Epithelial cell of proximal tubule (primary cell): ENCODE measurements at regions not wholly inside any gene's neighbourhood (a gene's known extent, or its start where the extent isn't known, plus 50 kb on each side); places are given as distances from the start of the nearest gene placed in this dataset.
A peak's percentile ranks its signal among the peaks of the same experiment; 100 is the strongest.

ENCODE experiments used
- DNase-seq: peaks from one replicate; pipeline ENCODE4 v3.0.0-alpha.2; 2011; ENCODE audit warnings: low read depth
- H3K4me3 ChIP-seq: 2 replicates; pipeline ENCODE4 v1.5.1; 2011; ENCODE audit warnings: low read depth, mild to moderate bottlenecking, low read length
- TF ChIP-seq, protein P1 (sequence below): conservative IDR thresholded peaks from 2 replicates; pipeline ENCODE4 v1.5.1; 2012; ENCODE audit warnings: low read depth, mild to moderate bottlenecking, low read length

GRCh38 chr21:15119486-15119885 lies 54.7 kb upstream of the NRIP1 start:
- TF ChIP-seq, protein P1, sequence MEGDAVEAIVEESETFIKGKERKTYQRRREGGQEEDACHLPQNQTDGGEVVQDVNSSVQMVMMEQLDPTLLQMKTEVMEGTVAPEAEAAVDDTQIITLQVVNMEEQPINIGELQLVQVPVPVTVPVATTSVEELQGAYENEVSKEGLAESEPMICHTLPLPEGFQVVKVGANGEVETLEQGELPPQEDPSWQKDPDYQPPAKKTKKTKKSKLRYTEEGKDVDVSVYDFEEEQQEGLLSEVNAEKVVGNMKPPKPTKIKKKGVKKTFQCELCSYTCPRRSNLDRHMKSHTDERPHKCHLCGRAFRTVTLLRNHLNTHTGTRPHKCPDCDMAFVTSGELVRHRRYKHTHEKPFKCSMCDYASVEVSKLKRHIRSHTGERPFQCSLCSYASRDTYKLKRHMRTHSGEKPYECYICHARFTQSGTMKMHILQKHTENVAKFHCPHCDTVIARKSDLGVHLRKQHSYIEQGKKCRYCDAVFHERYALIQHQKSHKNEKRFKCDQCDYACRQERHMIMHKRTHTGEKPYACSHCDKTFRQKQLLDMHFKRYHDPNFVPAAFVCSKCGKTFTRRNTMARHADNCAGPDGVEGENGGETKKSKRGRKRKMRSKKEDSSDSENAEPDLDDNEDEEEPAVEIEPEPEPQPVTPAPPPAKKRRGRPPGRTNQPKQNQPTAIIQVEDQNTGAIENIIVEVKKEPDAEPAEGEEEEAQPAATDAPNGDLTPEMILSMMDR, result no peak
- no peak overlapping the region for H3K4me3 ChIP-seq
- DNase-seq, result no peak

DNA sequence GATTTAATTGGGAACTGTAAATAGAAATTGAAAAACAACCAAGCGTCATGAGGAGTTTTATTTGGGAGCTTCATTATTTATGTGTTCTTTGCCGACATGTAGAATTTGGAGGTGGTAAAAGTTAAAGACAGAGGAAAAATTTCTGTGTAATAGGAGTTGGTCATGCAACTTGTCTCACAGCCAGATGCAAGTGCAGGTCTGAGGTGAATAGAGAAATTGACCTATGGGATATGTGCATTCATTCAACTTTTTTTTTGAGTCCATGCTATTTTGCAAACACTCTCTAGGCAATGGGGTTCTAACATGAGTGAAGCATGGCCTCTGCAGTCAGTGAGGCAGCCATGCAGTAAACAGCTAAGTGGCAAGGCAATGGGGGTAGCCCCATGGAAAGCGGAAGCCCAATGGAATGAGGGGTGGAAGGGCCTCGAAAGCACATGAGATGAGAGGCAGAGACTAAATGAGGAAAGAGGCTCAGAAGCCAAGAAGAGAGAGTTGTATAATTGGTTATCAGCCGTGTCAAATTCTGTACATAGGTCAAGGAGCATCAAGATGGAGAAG lies 56.4 kb upstream of the NRIP1 start:
- TF ChIP-seq, protein P1, result no peak
- no peak for DNase-seq
- H3K4me3 ChIP-seq, result no peak overlapping the region

DNA sequence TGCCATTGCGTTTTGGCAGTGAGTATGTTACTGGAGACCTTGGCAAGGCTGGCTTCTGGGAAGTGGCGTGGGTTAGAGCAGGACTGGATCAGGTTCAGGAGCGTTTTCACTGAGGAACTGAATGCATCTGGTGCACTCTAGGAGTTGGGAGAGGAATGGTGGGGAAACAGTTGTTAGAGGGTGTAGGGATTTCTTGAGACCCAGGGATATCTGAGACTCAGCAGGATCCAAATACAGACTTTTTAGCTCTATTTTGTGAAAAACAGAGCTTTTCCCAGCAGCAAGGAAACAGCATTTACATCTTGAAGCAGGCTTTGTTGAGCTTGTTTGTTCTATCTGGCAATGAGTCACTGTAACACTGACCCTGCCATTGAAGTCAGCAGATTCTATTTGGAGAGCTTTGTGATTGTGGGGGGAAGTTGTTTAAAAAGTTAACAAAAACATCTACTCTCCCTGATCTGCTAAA lies 56.9 kb upstream of the NRIP1 start:
- TF ChIP-seq, protein P1, result no peak
- peak; percentile 30 for DNase-seq
- H3K4me3 ChIP-seq, result no peak overlapping the region

DNA sequence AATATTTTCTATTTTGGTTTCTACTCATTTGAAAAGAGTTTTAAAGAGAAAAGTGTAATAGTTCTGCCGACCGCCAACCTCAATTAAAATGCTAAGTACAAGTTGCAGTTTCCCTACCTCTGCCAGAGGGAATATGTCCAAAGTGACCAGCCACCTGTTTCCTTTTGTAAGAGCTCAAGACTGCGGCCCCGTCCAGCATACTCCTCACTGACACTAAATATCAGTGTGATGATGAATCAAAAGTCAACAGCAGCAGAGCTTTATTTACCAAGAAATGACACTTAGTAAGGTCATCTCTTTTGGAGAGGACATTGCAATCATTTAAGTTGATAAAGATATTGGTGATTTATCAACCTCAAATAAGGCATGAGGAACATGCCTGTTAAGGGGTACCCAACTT lies 57.4 kb upstream of the NRIP1 start:
- TF ChIP-seq, protein P1, result no peak
- H3K4me3 ChIP-seq, result no peak overlapping the region
- DNase-seq, result no peak

DNA sequence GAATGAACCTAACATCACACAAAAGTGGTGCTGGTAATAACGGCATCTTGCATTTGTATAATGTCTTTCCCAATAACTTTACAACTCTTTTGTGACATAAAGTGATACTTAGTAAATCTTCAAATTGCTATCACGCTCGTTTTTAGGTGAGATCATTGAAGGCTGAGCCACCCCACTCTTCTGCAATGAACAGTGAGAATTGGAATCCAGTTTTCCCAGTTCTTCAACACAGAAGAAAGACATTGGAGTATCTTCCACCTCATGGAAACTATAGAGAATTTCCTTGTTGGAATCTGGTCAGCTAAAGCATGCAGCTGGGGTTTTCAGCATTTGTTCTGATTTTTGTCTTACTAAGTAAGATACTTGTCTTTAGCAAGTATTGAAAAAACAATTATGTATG lies 59.9 kb upstream of the NRIP1 start:
- H3K4me3 ChIP-seq, result no peak overlapping the region
- TF ChIP-seq, protein P1, result no peak
- no peak for DNase-seq

- no peak overlapping the region for H3K4me3 ChIP-seq
- TF ChIP-seq, protein P1, result no peak
- no peak for DNase-seq
These were observed 62.1 kb upstream of the NRIP1 start for GRCh38 chr21:15126948-15127347.

DNA sequence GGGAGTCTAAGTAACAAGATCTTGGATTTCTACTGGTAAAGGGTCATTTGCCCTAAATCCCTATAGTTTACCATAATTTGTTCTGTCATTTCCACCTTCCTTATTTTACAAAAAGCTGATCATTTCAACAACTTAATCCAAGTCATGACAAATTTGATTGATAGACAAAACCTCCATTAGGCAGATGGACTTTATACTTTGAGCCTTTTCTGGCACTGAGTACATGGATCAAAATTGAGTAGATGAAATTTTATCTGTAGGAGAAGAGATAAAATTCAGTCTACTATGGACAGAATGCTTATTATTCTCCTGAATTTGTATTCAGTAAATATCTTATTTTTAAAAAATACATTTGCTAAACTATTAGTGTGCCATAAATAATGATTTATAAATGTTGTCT lies 62.6 kb upstream of the NRIP1 start:
- no peak for DNase-seq
- TF ChIP-seq, protein P1, result no peak
- no peak overlapping the region for H3K4me3 ChIP-seq
